ENCODE measurements at regions not wholly inside any gene's neighbourhood (a gene's known extent, or its start where the extent isn't known, plus 50 kb on each side); places are given as distances from the start of the nearest gene placed in this dataset.

- DNase-seq, result no peak
These were observed 1457.3 kb upstream of the ALCAM start for GRCh38 chr3:103909395-103909794.

- no peak for DNase-seq
These were observed 1448.4 kb upstream of the ALCAM start for GRCh38 chr3:103918336-103918735.

GRCh38 chr3:103919327-103919726 lies 1447.4 kb upstream of the ALCAM start:
- no peak for DNase-seq

GRCh38 chr3:103923907-103924306 lies 1442.8 kb upstream of the ALCAM start:
- DNase-seq, result no peak

GRCh38 chr3:103924544-103924943 lies 1442.2 kb upstream of the ALCAM start:
- DNase-seq, result no peak

GRCh38 chr3:103926936-103927335 lies 1439.8 kb upstream of the ALCAM start:
- DNase-seq, result no peak

GRCh38 chr3:103927896-103928295 lies 1438.8 kb upstream of the ALCAM start:
- no peak for DNase-seq

- no peak for DNase-seq
These were observed 1429.6 kb upstream of the ALCAM start for GRCh38 chr3:103937094-103937493.

GRCh38 chr3:103947062-103947461 lies 1419.6 kb upstream of the ALCAM start:
- DNase-seq, result no peak

GRCh38 chr3:103949693-103950092 lies 1417.0 kb upstream of the ALCAM start:
- DNase-seq, result no peak

GRCh38 chr3:103950676-103951075 lies 1416.0 kb upstream of the ALCAM start:
- DNase-seq, result no peak

GRCh38 chr3:103953796-103954195 lies 1412.9 kb upstream of the ALCAM start:
- no peak for DNase-seq

- DNase-seq, result no peak
These were observed 1405.9 kb upstream of the ALCAM start for GRCh38 chr3:103960819-103961218.

GRCh38 chr3:103963599-103963998 lies 1403.1 kb upstream of the ALCAM start:
- DNase-seq, result no peak

- no peak for DNase-seq
These were observed 1400.9 kb upstream of the ALCAM start for GRCh38 chr3:103965764-103966163.

GRCh38 chr3:103966749-103967148 lies 1400.0 kb upstream of the ALCAM start:
- no peak for DNase-seq

- no peak for DNase-seq
These were observed 1398.6 kb upstream of the ALCAM start for GRCh38 chr3:103968131-103968530.

- DNase-seq, result no peak
These were observed 1398.0 kb upstream of the ALCAM start for GRCh38 chr3:103968751-103969150.

- DNase-seq, result no peak
These were observed 1389.8 kb upstream of the ALCAM start for GRCh38 chr3:103976931-103977339.

- no peak for DNase-seq
These were observed 1389.3 kb upstream of the ALCAM start for GRCh38 chr3:103977417-103977816.

GRCh38 chr3:103991461-103992115 lies 1375.1 kb upstream of the ALCAM start:
- DNase-seq, result no peak

GRCh38 chr3:103992469-103992868 lies 1374.2 kb upstream of the ALCAM start:
- DNase-seq, result no peak

GRCh38 chr3:104004956-104005355 lies 1361.8 kb upstream of the ALCAM start:
- DNase-seq, result no peak

- DNase-seq, result no peak
These were observed 1360.9 kb upstream of the ALCAM start for GRCh38 chr3:104005815-104006214.

GRCh38 chr3:104018541-104018940 lies 1348.2 kb upstream of the ALCAM start:
- DNase-seq, result no peak
